Adrenal gland (tissue), 9 donors: ENCODE measurements at regions not wholly inside any gene's neighbourhood (a gene's known extent, or its start where the extent isn't known, plus 50 kb on each side); places are given as distances from the start of the nearest gene placed in this dataset.
"Not testable (repeated sequence)": the region's sequence is repeated elsewhere in the genome, so short reads cannot be mapped to it uniquely, and the experiment has no call there.

Source experiments
- DNase-seq, 7 donors: peaks; one replicate each; pipeline ENCODE4 v3.0.0-alpha.2; 2019 to 2020
- H3K27ac ChIP-seq, 5 donors: fragments of 200-600 bp; sonication (generic) in 4 of 5; 1 replicate in 3 of 5; 2 replicates in 2 of 5; pipeline versions ENCODE4 v1.5.1 to v1.8.0; 2016 to 2020; ENCODE audit warnings: mild to moderate bottlenecking in 1 of 5
- H3K27me3 ChIP-seq: fragments of 200-600 bp; 2 replicates; pipeline ENCODE4 v1.8.0; 2021
- H3K36me3 ChIP-seq, 2 donors: fragments of 200-600 bp; replicated peaks in 1 of 2; 1 replicate in 1 of 2; 2 replicates in 1 of 2; pipeline versions ENCODE4 v1.5.1 to v1.8.0; 2018 to 2022
- H3K4me1 ChIP-seq, 2 donors: fragments of 200-600 bp; replicated peaks in 1 of 2; 1 replicate in 1 of 2; 2 replicates in 1 of 2; pipeline versions ENCODE4 v1.5.1 to v1.8.0; 2018 to 2021
- H3K4me3 ChIP-seq, 4 donors: fragments of 200-600 bp; sonication (generic) in 3 of 4; one replicate each; pipeline ENCODE4 v1.5.1; 2016 to 2018
- H3K9me3 ChIP-seq, 3 donors: fragments of 200-600 bp; sonication (generic) in 1 of 3; replicated peaks in 1 of 3; 1 replicate in 2 of 3; 2 replicates in 1 of 3; pipeline versions ENCODE4 v1.5.1 to v1.8.0; 2016 to 2021
- CTCF ChIP-seq, 6 experiments: fragments of 450-650 bp in 4 of 6; fragments of 200-600 bp in 2 of 6; sonication (generic) in 1 of 6; IDR thresholded peaks; 1 replicate in 5 of 6; 2 replicates in 1 of 6; pipeline versions ENCODE4 v1.5.1 to v1.8.0; 2016 to 2021; ENCODE audit warnings: antibody characterized with exemption in 6 of 6, mild to moderate bottlenecking in 2 of 6, moderate library complexity in 1 of 6
- whole genome bisulfite sequencing, 4 donors: extraction: QIAGEN DNeasy Blood & Tissue Kit in 2 of 4; methylation state at CpG; one replicate each; pipeline versions ENCODE4 v1.1.5 to v1.1.7; 2013 to 2017; 5-methylcytosine and 5-hydroxymethylcytosine counted together
- intact Hi-C, 2 donors: fragments of 100-400 bp; cut with DNase I; formaldehyde crosslinking; loops; one replicate each; pipeline versions ENCODE4 v1.14.1 to v1.15.0; 2022 to 2023
- donor health status: healthy with polysubstance abuse.
- donor health status: Bipolar disorder and iron deficiency.
- donor health status: DM: yes; HTN: yes; CAD: no.
- donor health status: DM: no; HTN: no; CAD: no.
- donor health status: DM: no; HTN: no; CAD: no.

DNA sequence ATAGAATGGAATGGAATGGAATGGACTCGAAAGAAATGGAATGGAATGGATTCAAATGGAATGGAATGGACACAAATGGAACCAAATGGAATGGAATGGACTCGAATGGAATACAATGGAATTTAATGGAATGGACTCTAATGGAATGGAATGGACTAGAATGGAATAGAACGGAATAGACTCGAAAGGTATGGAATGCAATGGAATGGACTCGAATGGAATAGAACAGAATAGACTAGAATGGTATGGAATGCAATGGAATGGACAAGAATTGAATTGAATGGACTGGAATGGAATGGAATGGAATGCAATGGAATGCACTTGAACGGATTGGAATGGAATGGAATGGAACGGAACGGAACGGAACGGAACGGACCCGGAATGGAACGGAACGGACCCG is 101.7 kb upstream of the FBXO28 start:
- H3K27ac ChIP-seq, H3K36me3 ChIP-seq, intact Hi-C loops, DNase-seq, H3K9me3 ChIP-seq, H3K4me1 ChIP-seq, H3K27me3 ChIP-seq, H3K4me3 ChIP-seq: not testable (repeated sequence)
- WGBS, 4 donors = 76 to 91% (median 86%) methylated on average over 15 of the region's 15 CpGs

DNA sequence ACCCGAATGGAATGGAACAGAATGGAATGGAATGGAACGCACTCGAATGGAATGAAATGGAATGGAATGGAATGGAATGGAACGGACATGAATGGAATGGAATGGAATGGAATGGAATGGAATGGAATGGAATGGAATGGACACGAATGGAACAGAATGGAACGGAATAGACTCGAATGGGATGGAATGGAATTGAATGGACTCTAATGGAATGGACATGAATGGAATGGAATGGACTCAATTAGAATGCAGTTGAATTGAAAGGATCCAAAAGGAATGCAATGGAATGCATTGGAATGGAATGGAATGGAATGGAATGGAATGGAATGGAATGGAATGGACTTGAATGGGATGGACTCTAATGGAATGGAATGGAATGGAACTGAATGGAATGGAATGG is 102.2 kb upstream of the FBXO28 start:
- H3K4me3 ChIP-seq, H3K27ac ChIP-seq, intact Hi-C loops, H3K9me3 ChIP-seq, H3K4me1 ChIP-seq, H3K27me3 ChIP-seq, DNase-seq, H3K36me3 ChIP-seq: not testable (repeated sequence)
- WGBS, 4 donors = 69 to 91% (median 88%) methylated on average over 7 of the region's 7 CpGs

DNA sequence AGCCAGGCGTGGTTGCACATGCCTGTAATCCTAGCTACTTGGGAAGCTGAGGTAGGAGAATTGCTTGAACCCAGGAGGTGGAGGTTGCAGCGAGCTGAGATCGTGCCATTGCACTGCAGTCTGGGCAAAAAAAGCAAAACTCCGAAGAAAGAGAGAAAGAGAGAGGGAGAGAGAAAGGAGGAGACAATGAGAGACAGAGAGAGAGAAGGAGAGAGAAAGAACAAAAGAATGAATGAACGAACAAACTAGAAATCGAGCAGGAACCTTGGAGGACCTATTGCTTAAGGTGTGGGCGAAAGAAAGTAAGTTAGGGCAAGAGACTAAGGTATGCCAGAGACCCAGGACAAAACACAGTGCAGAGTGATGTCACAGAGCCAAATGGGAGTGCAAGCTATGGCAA is 102.8 kb upstream of the FBXO28 start:
- DNase-seq, H3K9me3 ChIP-seq, H3K27ac ChIP-seq, H3K4me1 ChIP-seq, H3K27me3 ChIP-seq, H3K4me3 ChIP-seq, H3K36me3 ChIP-seq, intact Hi-C loops: not testable (repeated sequence)
- whole genome bisulfite sequencing, 4 donors = 95 to 99% (median 97%) methylated on average over 6 to 7 of the region's 7 CpGs

DNA sequence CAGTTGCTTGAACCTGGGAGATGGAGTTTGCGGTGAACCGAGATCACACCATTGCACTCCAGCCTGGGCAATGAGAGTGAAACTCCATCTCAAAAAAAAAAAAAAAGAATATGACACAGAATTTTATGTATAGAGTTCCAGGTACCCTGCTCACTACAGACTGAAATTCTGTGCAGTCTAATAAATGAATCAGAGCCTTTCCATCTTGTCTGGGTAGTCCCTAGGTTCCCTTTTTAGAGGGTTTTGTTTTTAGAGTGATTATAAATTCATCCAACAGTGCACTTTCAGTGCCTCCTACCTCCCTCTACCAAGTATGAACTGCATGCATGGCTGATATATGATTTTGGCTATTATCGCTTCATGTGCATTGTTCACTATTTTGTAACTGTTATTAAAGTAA is 107.9 kb upstream of the FBXO28 start:
- 92 to 100% (median 95%) methylated on average over 3 of the region's 3 CpGs for WGBS, 4 donors
- H3K27ac ChIP-seq, H3K36me3 ChIP-seq, H3K4me1 ChIP-seq, intact Hi-C loops, DNase-seq, H3K9me3 ChIP-seq, H3K27me3 ChIP-seq, H3K4me3 ChIP-seq: not testable (repeated sequence)

DNA sequence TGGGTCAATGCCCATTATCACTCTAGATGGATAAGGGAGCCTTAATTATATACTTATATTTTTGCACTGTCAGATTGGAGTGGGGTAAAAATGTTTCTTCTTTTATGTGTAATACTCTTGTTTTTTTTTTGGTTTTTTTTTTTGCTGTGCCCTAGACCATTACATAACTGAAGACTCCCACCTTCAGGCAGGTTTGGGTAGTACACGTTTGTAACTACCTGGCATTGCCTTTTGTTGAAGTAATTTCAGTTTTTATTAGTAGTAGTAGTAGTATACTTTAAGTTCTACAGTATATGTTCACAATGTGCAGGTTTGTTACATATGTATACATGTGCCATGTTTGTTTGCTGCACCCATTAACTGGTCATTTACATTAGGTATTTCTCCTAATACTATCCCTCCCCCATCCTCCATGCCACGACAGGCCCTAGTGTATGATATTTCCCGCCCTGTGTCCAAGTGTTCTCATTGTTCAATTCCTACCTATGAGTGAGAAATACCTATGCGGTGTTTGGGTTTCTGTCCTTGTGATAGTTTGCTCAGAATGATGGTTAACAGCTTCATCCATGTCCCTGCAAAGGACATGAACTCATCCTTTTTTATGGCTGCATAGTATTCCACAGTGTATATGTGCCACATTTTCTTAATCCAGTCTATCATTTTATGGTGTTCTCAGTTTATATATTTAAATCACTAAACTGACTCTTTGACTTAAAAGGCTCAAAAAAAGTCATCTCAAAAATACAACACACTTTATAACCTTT is 109.2 kb upstream of the FBXO28 start:
- H3K36me3 ChIP-seq, H3K9me3 ChIP-seq, intact Hi-C loops, H3K27ac ChIP-seq, H3K27me3 ChIP-seq, H3K4me1 ChIP-seq, H3K4me3 ChIP-seq: not testable (repeated sequence)
- TF ChIP-seq CTCF (IDR thresholded peaks at IDR 0.05) = peak in 4 of 6 experiments; percentile 6 to 37 (median 19)
- peak in 5 of 7 donors; percentile 22 to 64 (median 50) for DNase-seq
- WGBS, 4 donors = 75 to 82% (median 79%) methylated on average over 4 of the region's 4 CpGs

DNA sequence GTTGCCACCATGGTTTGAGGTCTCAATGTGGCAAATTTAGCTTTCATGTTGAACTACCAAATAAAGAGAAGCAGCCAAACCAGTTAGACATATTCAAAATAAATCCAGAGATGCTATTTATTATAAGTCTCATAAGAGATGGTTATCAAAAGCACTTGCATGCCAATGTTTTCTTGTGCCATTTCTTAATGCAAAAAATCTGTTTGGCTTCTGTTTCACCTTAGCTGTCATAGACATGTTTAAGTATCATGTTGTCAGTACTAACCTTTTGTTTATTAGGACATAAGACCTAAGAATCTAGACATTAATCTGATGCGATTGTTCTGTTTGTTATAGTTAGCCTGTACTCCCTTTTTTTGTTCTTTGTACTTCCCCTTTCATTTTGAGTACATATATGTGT is 110.0 kb upstream of the FBXO28 start:
- 0 to 6% (median 0%) methylated on average over 1 of the region's 1 CpG for WGBS, 4 donors
- H3K4me3 ChIP-seq, H3K9me3 ChIP-seq, DNase-seq, H3K4me1 ChIP-seq, H3K36me3 ChIP-seq, H3K27me3 ChIP-seq, intact Hi-C loops, H3K27ac ChIP-seq: not testable (repeated sequence)

GRCh38 chr1:224001757-224002156 is 112.2 kb upstream of the FBXO28 start:
- H3K9me3 ChIP-seq, intact Hi-C loops, DNase-seq, H3K4me3 ChIP-seq, H3K36me3 ChIP-seq, H3K27me3 ChIP-seq, H3K27ac ChIP-seq: not testable (repeated sequence)
- WGBS, 4 donors = 65 to 94% (median 89%) methylated on average over 2 of the region's 2 CpGs
- peaks cover 0 to 10% of the 10 kb centered on the region in 2 donors for H3K4me1 ChIP-seq

- H3K4me3 ChIP-seq, H3K36me3 ChIP-seq, DNase-seq, H3K9me3 ChIP-seq, H3K27ac ChIP-seq, intact Hi-C loops, H3K27me3 ChIP-seq: not testable (repeated sequence)
- peaks cover 0 to 10% of the 10 kb centered on the region in 2 donors for H3K4me1 ChIP-seq
- 62 to 84% (median 68%) methylated on average over 3 to 4 of the region's 4 CpGs for whole genome bisulfite sequencing, 4 donors
These were observed 114.2 kb upstream of the FBXO28 start for GRCh38 chr1:223999761-224000160.

GRCh38 chr1:223998676-223999455 is 115.0 kb upstream of the FBXO28 start:
- H3K9me3 ChIP-seq, H3K27me3 ChIP-seq, H3K36me3 ChIP-seq, H3K4me3 ChIP-seq, DNase-seq, intact Hi-C loops: not testable (repeated sequence)
- 72 to 80% (median 77%) methylated on average over 3 to 4 of the region's 4 CpGs for WGBS, 4 donors
- H3K27ac ChIP-seq = peak overlapping the region in 1 of 5 donors; percentile 8
- peaks cover 0 to 10% of the 10 kb centered on the region in 2 donors for H3K4me1 ChIP-seq

DNA sequence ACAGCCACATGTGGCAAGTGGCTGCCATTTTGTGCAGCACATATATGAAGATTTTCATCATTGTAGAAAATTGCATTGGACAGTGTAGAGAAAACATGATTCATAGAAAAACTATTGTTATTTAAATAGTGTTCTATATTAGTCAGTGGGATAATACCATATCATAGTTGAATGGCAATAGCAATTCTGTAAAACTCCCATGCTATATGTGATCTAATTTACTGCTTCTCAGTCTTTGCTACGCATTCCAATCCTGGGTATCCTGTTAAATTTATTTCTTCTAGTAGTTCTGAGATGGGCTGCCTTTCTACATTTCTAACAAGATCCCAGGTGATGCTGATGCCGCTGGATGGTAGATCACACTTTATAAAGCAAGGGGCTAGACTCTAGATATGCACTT is 117.5 kb upstream of the FBXO28 start:
- 95 to 100% (median 96%) methylated on average over 1 to 2 of the region's 2 CpGs for WGBS, 4 donors
- H3K27ac ChIP-seq, H3K4me3 ChIP-seq, H3K27me3 ChIP-seq, H3K9me3 ChIP-seq, H3K36me3 ChIP-seq, intact Hi-C loops, DNase-seq: not testable (repeated sequence)
- H3K4me1 ChIP-seq = peaks cover 0 to 10% of the 10 kb centered on the region in 2 donors
